ENCODE measurements at regions not wholly inside any gene's neighbourhood (a gene's known extent, or its start where the extent isn't known, plus 50 kb on each side); places are given as distances from the start of the nearest gene placed in this dataset.
"Not testable (repeated sequence)": the region's sequence is repeated elsewhere in the genome, so short reads cannot be mapped to it uniquely, and the experiment has no call there.

DNA sequence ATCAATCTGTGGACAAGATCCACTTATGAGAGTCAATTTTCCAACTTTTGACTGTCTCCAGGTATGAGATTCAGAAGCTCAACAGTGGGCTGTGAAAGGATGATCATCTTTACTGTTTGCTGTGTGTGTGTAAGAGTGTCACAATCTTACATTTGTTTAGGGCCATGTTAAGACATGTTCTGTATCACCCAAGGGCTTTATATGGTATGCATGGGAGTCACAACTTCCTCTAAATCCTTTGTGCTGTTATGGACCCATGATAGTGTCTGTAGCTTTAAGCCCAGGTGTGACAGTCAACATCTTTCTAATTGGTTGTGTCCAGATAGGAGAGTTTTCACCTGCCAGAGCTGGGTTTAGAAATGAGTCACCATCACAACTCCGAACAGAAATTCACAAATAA, 70.2 kb downstream of the ZNF726 start:
- Mint-ChIP-seq H3K9me3 (peaks cover 97% of the 10 kb centered on the region), H3K36me3 (peaks cover 65% of the 10 kb centered on the region), H3K27me3 (ENCODE audit: low read depth) (peaks cover 20% of the 10 kb centered on the region)
- CTCF ChIA-PET; ATAC-seq; H3K4me1 Mint-ChIP-seq; DNase-seq (ENCODE audit: low spot score); POLR2A ChIA-PET; H3K27ac Mint-ChIP-seq; H3K4me3 Mint-ChIP-seq: not testable (repeated sequence)

GRCh38 chr19:23986623-23987022, 71.9 kb downstream of the ZNF726 start:
- DNase-seq (ENCODE audit: low spot score) (no peak), ATAC-seq (no peak)
- H3K4me3 Mint-ChIP-seq, result no peak overlapping the region
- no peak overlapping the region for H3K27ac Mint-ChIP-seq
- TF ChIP-seq CREB1 (CRISPR knock-in tag; IDR thresholded peaks at IDR 0.05), result no peak
- no peak for TF ChIP-seq NR1H2 (CRISPR knock-in tag; IDR thresholded peaks at IDR 0.05)
- no peak for TF ChIP-seq SP1 (CRISPR knock-in tag; conservative IDR thresholded peaks at IDR 0.05)
- TF ChIP-seq NR3C1 (CRISPR knock-in tag; conservative IDR thresholded peaks at IDR 0.05; ENCODE audit: low read depth), result no peak
- TF ChIP-seq CREM (CRISPR knock-in tag; IDR thresholded peaks at IDR 0.05), result no peak
- TF ChIP-seq ELF4 (CRISPR knock-in tag; IDR thresholded peaks at IDR 0.05; ENCODE audit: low read depth), result no peak
- TF ChIP-seq PREB (CRISPR knock-in tag; IDR thresholded peaks at IDR 0.05; ENCODE audit: borderline replicate concordance), result no peak
- H3K27me3 Mint-ChIP-seq (ENCODE audit: low read depth), result peaks cover 14% of the 10 kb centered on the region
- H3K9me3 Mint-ChIP-seq, result peaks cover 91% of the 10 kb centered on the region
- H3K36me3 Mint-ChIP-seq, result peaks cover 53% of the 10 kb centered on the region
- ChIA-PET POLR2A (no interaction called here), CTCF (no interaction called here)
- H3K4me1 Mint-ChIP-seq, result no peaks in the 10 kb centered on the region

- ChIA-PET CTCF (no interaction called here), POLR2A (no interaction called here)
- no peak for DNase-seq (ENCODE audit: low spot score)
- Mint-ChIP-seq H3K4me1 (no peaks in the 10 kb centered on the region), H3K4me3 (no peak overlapping the region), H3K27ac (no peak overlapping the region), H3K27me3 (ENCODE audit: low read depth) (peaks cover 7% of the 10 kb centered on the region), H3K36me3 (peaks cover 40% of the 10 kb centered on the region), H3K9me3 (peaks cover 89% of the 10 kb centered on the region)
- ATAC-seq, result no peak
- TF ChIP-seq FOXJ3 (CRISPR knock-in tag; IDR thresholded peaks at IDR 0.05; ENCODE audit: borderline replicate concordance), result no peak
- TF ChIP-seq ZBTB43 (CRISPR knock-in tag; IDR thresholded peaks at IDR 0.05), result no peak
- TF ChIP-seq, protein P1, sequence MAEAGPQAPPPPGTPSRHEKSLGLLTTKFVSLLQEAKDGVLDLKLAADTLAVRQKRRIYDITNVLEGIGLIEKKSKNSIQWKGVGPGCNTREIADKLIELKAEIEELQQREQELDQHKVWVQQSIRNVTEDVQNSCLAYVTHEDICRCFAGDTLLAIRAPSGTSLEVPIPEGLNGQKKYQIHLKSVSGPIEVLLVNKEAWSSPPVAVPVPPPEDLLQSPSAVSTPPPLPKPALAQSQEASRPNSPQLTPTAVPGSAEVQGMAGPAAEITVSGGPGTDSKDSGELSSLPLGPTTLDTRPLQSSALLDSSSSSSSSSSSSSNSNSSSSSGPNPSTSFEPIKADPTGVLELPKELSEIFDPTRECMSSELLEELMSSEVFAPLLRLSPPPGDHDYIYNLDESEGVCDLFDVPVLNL (CRISPR knock-in tag; IDR thresholded peaks at IDR 0.05; ENCODE audit: borderline replicate concordance, low read depth), result no peak
- TF ChIP-seq, protein P2, sequence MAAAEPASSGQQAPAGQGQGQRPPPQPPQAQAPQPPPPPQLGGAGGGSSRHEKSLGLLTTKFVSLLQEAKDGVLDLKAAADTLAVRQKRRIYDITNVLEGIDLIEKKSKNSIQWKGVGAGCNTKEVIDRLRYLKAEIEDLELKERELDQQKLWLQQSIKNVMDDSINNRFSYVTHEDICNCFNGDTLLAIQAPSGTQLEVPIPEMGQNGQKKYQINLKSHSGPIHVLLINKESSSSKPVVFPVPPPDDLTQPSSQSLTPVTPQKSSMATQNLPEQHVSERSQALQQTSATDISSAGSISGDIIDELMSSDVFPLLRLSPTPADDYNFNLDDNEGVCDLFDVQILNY (CRISPR knock-in tag; IDR thresholded peaks at IDR 0.05), result no peak
- no peak for TF ChIP-seq ZNF671 (CRISPR knock-in tag; IDR thresholded peaks at IDR 0.05)
- TF ChIP-seq RELA (CRISPR knock-in tag; IDR thresholded peaks at IDR 0.05; ENCODE audit: borderline replicate concordance), result no peak
- no peak for TF ChIP-seq OVOL2 (CRISPR knock-in tag; IDR thresholded peaks at IDR 0.05; ENCODE audit: borderline replicate concordance)
- TF ChIP-seq EMX1 (CRISPR knock-in tag; IDR thresholded peaks at IDR 0.05), result no peak
- TF ChIP-seq SMAD4 (CRISPR knock-in tag; IDR thresholded peaks at IDR 0.05), result no peak
- TF ChIP-seq JAZF1 (CRISPR knock-in tag; IDR thresholded peaks at IDR 0.05), result no peak
- TF ChIP-seq ESRRA (CRISPR knock-in tag; IDR thresholded peaks at IDR 0.05; ENCODE audit: borderline replicate concordance), result no peak
- TF ChIP-seq NFE2L1 (CRISPR knock-in tag; IDR thresholded peaks at IDR 0.05), result no peak
- TF ChIP-seq KAT7 (CRISPR knock-in tag; IDR thresholded peaks at IDR 0.05; ENCODE audit: borderline replicate concordance), result no peak
- TF ChIP-seq, protein P3, sequence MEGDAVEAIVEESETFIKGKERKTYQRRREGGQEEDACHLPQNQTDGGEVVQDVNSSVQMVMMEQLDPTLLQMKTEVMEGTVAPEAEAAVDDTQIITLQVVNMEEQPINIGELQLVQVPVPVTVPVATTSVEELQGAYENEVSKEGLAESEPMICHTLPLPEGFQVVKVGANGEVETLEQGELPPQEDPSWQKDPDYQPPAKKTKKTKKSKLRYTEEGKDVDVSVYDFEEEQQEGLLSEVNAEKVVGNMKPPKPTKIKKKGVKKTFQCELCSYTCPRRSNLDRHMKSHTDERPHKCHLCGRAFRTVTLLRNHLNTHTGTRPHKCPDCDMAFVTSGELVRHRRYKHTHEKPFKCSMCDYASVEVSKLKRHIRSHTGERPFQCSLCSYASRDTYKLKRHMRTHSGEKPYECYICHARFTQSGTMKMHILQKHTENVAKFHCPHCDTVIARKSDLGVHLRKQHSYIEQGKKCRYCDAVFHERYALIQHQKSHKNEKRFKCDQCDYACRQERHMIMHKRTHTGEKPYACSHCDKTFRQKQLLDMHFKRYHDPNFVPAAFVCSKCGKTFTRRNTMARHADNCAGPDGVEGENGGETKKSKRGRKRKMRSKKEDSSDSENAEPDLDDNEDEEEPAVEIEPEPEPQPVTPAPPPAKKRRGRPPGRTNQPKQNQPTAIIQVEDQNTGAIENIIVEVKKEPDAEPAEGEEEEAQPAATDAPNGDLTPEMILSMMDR (IDR thresholded peaks at IDR 0.05), result no peak
- TF ChIP-seq ZBTB21 (CRISPR knock-in tag; IDR thresholded peaks at IDR 0.05; ENCODE audit: borderline replicate concordance), result no peak
- TF ChIP-seq, protein P4, sequence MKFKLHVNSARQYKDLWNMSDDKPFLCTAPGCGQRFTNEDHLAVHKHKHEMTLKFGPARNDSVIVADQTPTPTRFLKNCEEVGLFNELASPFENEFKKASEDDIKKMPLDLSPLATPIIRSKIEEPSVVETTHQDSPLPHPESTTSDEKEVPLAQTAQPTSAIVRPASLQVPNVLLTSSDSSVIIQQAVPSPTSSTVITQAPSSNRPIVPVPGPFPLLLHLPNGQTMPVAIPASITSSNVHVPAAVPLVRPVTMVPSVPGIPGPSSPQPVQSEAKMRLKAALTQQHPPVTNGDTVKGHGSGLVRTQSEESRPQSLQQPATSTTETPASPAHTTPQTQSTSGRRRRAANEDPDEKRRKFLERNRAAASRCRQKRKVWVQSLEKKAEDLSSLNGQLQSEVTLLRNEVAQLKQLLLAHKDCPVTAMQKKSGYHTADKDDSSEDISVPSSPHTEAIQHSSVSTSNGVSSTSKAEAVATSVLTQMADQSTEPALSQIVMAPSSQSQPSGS (CRISPR knock-in tag; IDR thresholded peaks at IDR 0.05; ENCODE audit: borderline replicate concordance, low read depth), result no peak
- TF ChIP-seq MAX (CRISPR knock-in tag; IDR thresholded peaks at IDR 0.05), result no peak
- no peak for TF ChIP-seq FOXK1 (CRISPR knock-in tag; IDR thresholded peaks at IDR 0.05)
Observed at GRCh38 chr19:23991170-23991569, 76.5 kb downstream of the ZNF726 start.

Measured in WTC11 (cell line).